ENCODE measurements at regions not wholly inside any gene's neighbourhood (a gene's known extent, or its start where the extent isn't known, plus 50 kb on each side); places are given as distances from the start of the nearest gene placed in this dataset.
"Not testable (repeated sequence)": the region's sequence is repeated elsewhere in the genome, so short reads cannot be mapped to it uniquely, and the experiment has no call there.

GRCh38 chr4:79552311-79552710, 144.3 kb upstream of the GK2 start:
- no peak for DNase-seq (ENCODE audit: low spot score in 2 of 2)
- no peak overlapping the region for H3K4me3 ChIP-seq
- H3K4me1 ChIP-seq, result no peaks in the 10 kb centered on the region
- H3K36me3 ChIP-seq, result no peaks in the 10 kb centered on the region
- H3K27ac ChIP-seq, result no peak overlapping the region
- no peaks in the 10 kb centered on the region for H3K27me3 ChIP-seq
- peaks cover 0 to 4% (median 0%) of the 10 kb centered on the region in 4 donors for H3K9me3 ChIP-seq
- TF ChIP-seq CTCF (IDR thresholded peaks at IDR 0.05), result no peak
- TF ChIP-seq POLR2A (IDR thresholded peaks at IDR 0.05), result no peak
- no peak for TF ChIP-seq EP300 (IDR thresholded peaks at IDR 0.05)

- no peaks in the 10 kb centered on the region for H3K36me3 ChIP-seq
- H3K4me1 ChIP-seq, result no peaks in the 10 kb centered on the region
- no peak for DNase-seq (ENCODE audit: low spot score in 2 of 2)
- H3K27me3 ChIP-seq, result no peaks in the 10 kb centered on the region
- H3K27ac ChIP-seq, result no peak overlapping the region
- H3K4me3 ChIP-seq, result no peak overlapping the region
- no peak for TF ChIP-seq POLR2A (IDR thresholded peaks at IDR 0.05)
- no peak for TF ChIP-seq EP300 (IDR thresholded peaks at IDR 0.05)
- TF ChIP-seq CTCF (IDR thresholded peaks at IDR 0.05), result no peak
- 57 to 90% methylated on average over 5 of the region's 5 CpGs for WGBS, 2 donors
- H3K9me3 ChIP-seq, result peaks cover 0 to 4% (median 0%) of the 10 kb centered on the region in 4 donors
Measured at GRCh38 chr4:79551555-79551954, 143.5 kb upstream of the GK2 start.

GRCh38 chr4:79547851-79548250, 139.8 kb upstream of the GK2 start:
- Histone ChIP-seq H3K27me3 (no peaks in the 10 kb centered on the region), H3K4me3 (no peak overlapping the region), H3K27ac (no peak overlapping the region), H3K4me1 (no peaks in the 10 kb centered on the region), H3K9me3 (peaks cover 0 to 4% (median 0%) of the 10 kb centered on the region in 4 donors), H3K36me3 (no peaks in the 10 kb centered on the region)
- DNase-seq (ENCODE audit: low spot score in 2 of 2), result no peak
- 65% methylated on average over 3 of the region's 3 CpGs for WGBS, 2 donors
- TF ChIP-seq POLR2A (IDR thresholded peaks at IDR 0.05) (no peak), EP300 (IDR thresholded peaks at IDR 0.05) (no peak), CTCF (IDR thresholded peaks at IDR 0.05) (no peak)

GRCh38 chr4:79545292-79545691, 137.3 kb upstream of the GK2 start:
- not testable (repeated sequence) for H3K27me3 ChIP-seq; H3K27ac ChIP-seq; H3K36me3 ChIP-seq; H3K9me3 ChIP-seq; H3K4me3 ChIP-seq; DNase-seq (ENCODE audit: low spot score in 2 of 2); H3K4me1 ChIP-seq
- 77 to 78% methylated on average over 1 of the region's 1 CpG for WGBS, 2 donors

- no peak for DNase-seq (ENCODE audit: low spot score in 2 of 2)
- H3K36me3 ChIP-seq, result no peaks in the 10 kb centered on the region
- WGBS, 2 donors, result 68 to 78% methylated on average over 4 of the region's 4 CpGs
- TF ChIP-seq POLR2A (IDR thresholded peaks at IDR 0.05) (no peak), EP300 (IDR thresholded peaks at IDR 0.05) (no peak), CTCF (IDR thresholded peaks at IDR 0.05) (no peak)
- no peaks in the 10 kb centered on the region for H3K9me3 ChIP-seq
- no peaks in the 10 kb centered on the region for H3K4me1 ChIP-seq
- no peak overlapping the region for H3K4me3 ChIP-seq
- H3K27ac ChIP-seq, result no peak overlapping the region
- H3K27me3 ChIP-seq, result no peaks in the 10 kb centered on the region
Measured at GRCh38 chr4:79540143-79540542, 132.1 kb upstream of the GK2 start.

GRCh38 chr4:79535516-79535915, 127.5 kb upstream of the GK2 start:
- H3K4me1 ChIP-seq, result no peaks in the 10 kb centered on the region
- no peak overlapping the region for H3K27ac ChIP-seq
- TF ChIP-seq EP300 (IDR thresholded peaks at IDR 0.05) (no peak), CTCF (IDR thresholded peaks at IDR 0.05) (no peak), POLR2A (IDR thresholded peaks at IDR 0.05) (no peak)
- H3K9me3 ChIP-seq, result no peaks in the 10 kb centered on the region
- no peak overlapping the region for H3K4me3 ChIP-seq
- no peaks in the 10 kb centered on the region for H3K27me3 ChIP-seq
- H3K36me3 ChIP-seq, result no peaks in the 10 kb centered on the region
- WGBS, 2 donors, result 90 to 97% methylated on average over 1 of the region's 1 CpG
- DNase-seq (ENCODE audit: low spot score in 2 of 2), result no peak

Data from tibial nerve (tissue), 4 donors.